CMK (cell line): ENCODE measurements at regions not wholly inside any gene's neighbourhood (a gene's known extent, or its start where the extent isn't known, plus 50 kb on each side); places are given as distances from the start of the nearest gene placed in this dataset.

ENCODE experiments used
- DNase-seq: peaks from one replicate; pipeline ENCODE4 v3.0.0-alpha.2; 2010; ENCODE audit warnings: low read depth

DNA sequence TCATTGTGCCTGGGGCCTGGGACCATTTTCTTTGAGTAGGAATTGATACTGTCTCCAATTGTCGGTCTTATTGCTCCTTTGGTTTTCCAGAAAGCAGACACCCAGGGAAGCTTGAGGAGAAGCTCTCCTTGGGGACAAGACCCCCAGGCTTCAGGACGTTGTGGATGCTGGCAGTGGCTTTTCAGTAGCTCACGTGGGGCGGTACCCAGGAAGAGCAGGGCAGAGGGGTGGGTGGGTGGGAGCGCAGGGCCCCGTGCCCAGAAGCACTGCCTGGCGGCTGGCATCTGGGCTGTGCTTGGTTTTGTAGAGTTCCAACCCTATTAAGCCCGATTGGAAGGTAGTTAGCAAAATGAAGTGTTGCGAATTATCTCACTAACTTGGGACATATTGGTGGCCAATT lies 374.2 kb upstream of the IRX1 start:
- no peak for DNase-seq

DNA sequence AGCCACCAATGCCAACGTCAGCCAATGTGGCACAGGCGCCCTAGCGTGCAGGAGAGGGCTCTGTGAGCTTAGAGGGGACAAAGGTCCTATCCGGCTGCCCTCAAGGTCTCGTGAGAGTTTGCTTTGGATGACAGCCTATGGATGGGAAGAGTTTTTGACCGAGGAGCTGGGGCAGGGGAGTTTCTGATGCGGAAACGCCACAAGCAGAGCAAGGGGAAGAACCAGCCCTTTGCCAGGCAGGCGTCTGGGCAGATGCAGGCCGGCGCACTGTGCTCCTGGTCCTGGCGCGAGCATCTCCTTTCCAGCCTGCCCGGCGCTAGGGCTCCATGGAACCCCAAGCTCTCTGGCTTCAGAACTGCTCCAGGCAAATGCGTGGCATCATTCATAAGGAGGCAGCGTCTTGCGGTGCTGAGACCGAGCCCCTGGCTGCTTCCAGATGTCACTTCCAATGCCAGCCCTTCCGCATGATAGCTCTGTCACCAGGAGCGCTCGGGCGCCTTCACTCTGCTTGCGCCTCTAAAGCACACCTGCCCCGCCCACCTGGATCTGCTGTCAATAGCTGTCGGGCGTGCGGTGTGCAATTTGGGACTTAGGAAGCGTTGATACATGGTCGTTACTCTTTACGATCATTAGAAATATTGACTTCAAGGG lies 374.9 kb upstream of the IRX1 start:
- DNase-seq, result no peak

DNA sequence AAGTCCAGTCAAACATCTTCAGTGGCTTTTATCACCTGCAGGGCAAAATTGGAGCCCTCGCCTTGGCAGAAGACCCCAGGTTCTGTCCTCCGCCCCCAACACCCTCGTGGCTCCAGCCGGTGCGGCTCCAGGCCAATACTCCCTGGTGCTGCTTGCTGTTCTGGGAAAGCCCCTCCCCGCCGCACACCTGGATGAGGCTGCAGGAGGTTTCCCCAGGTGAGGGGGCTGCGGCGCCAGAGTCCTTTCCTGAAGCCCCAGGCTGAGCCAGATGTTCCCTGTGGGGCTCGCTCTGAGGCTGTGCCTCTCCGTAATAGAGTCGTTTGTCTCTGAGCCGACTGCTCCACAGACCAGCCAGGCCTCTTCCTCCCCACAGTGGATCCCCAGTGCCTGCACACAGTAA lies 375.4 kb upstream of the IRX1 start:
- DNase-seq, result no peak

DNA sequence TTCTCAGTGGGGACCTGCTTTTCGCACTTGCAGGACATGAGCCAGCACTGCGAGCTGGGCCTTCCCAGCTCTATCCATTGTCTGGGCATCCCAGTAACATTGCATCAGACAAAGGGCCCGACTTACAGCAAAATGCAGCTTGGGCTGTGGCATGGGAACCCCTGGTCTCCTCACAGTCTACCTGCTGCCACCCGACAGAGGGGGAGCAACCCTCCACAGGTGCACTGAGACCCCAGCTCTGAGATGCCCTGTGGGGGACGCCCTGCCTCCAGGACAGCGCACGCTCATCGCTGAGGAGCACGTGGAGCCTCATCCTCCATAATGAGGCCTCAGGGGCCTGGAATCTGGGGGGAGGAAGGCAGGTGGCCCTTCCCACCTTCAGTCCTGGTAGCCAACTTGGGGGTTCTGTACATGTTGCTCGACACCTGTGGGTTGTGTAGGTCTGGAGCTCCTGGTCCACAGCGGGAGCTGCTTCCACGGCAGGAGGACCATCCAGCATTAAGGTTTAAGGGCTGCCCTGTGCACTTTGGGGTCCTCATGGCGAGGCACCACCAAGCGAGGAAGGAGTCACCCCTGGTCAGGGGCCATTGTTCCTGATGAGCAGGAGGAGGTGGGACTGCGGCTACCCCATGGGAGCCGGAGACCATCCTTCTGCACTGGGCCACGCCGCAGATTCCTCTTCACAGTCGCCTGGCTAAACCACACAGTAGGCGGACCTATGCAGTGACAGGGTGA lies 376.5 kb upstream of the IRX1 start:
- DNase-seq, result no peak

DNA sequence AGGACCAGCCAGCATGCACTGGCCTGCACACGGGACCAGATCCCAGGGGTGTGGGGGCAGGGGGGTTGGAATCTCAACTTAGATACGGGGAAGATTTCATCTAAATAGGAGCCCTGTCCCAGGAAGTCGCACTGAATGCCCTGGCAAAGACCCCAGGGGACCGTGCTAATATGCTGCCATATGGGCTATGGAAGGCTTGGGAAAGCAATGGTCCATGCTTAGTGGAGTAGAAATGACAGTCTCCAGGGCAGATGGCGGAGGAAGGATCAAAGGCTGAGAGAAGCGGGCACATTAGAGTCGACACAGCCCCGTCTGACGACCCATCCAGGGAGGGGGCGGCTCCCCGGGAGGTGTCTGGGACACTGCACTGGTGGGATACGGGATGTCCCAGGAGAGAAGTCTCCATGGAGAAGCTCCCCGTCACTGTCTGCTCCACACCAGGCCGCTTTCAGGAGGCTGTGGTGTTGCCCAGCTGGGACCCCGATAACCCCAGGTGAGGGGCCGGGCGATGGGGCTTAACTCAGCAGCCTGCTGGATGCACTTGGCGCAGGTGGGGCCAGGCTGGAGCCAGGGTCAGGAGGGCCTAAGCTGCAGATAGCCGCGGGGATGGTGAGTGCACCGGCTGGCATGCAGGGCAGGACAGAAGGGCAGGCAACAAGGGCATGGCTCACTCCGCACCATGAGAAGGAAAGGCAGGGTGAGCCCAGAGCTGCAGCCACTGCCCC lies 377.7 kb upstream of the IRX1 start:
- no peak for DNase-seq

DNA sequence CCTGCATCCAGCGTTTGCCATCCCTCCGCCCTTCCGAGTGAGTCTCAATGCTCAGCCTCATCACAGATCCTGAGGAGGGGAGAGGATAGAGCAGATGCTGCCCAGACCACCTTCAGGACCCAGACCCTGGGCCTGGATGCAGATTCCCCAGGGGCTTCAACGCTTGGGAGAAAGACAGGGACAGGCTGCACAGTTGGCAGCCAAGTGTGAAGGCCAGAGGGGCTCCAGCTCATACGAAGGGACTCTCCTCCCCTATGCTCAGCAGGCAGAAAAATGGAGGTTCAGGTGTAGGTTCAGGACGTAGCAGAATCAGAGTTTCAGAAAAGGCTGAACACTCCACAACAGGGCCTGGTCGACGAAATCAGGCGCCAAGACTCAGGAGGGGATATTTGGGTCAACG lies 378.5 kb upstream of the IRX1 start:
- no peak for DNase-seq

DNA sequence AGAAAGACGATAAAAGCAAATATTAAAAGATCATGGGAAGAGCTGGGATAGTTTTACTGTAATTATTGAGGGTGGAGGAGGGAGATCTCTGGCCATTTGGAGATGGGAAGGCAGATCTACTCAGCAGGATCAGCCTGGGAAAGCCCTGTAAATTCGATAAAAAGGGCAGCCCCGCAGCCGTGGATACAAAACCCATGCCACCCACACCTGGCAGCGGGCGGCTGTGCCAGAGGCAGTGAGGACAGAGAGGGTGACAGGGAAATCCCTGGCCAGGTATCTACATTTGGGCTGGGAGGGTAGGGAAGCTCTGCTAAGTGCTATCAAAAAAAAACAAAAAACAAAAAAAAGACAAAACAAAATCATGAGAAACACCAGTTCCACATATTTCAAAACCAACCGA lies 379.2 kb upstream of the IRX1 start:
- no peak for DNase-seq

DNA sequence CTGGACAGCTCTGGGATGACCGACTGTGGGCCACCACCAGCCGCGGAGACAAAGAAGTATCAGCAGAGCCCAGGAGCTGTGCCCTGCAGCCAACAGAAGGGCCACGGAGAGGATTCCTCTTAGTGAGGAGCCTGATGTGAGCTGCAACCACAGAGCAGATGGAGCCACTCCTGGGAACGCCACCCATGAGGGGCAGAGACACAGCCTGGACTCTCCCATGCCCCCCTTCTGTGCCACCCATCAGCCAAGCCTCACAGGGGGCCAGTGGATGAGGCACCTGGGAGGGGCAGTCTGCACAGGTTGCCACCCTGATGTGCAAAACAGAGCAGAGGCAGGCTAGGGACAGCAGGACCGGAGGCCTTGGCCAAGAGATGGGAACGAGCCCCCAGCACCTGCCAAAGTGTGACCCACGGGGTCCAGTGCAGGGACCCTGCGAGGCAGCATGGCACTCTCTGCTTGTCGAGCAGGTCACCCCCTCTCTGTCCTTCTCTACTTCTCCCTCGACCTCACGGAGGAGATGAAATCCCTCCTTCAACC lies 380.7 kb upstream of the IRX1 start:
- no peak for DNase-seq

DNA sequence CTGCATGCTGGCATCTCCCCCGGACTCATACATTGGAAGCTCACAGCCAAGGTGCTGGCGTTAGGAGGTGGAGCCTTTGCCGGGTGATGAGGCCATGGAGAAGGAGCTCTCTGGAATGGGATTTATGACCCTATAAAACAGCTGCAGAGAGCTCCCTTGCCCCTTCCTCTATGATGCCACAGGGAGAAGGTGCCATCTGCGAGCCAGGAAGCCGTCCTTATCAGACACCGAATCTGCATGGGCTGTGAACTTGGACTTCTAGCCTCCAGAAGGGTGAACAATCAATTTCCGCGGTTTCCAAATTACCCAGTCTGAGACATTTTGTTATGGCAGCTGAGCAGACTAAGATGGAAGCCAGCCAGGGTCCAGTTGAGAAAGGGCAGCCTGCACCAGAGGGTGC lies 381.2 kb upstream of the IRX1 start:
- DNase-seq, result no peak

DNA sequence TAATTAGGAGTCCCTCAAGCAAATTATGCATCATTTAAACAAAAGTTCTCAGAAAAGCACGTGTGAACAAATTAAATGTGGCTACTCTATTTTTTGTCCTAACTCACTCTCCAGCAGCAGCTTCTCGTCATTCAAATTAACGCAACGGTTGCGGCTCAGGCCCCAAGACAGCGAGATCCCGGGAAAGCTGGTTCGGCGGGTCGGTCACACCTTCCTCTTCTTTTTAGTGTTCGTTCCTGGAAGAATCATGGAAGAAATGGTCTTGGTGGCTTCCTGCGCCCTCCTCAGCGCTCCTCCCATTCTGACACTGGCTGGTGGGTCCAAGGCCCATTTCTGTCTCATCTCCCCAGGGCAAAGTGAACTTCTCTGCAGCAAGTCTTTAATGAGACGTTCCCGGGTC lies 382.8 kb upstream of the IRX1 start:
- DNase-seq, result no peak

DNA sequence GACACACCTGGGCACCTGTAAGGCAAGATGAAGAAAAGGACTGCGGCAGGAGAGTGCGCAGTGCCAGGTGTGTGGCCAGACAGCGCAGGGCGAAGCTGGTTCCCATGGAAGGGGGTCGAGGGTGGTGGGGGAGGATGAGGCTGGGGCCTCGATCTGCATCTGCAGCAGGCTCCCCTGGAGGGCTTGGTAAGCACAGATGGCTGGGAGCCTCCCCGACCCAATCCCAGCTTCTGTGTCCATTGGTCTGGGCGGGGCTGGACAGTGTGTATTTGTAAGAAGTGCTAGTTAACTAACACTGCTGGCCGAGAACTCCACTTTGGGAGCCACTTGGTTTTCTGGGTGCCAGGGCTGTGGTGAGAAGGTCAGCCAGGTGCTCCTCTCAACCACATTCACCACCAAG lies 385.1 kb upstream of the IRX1 start:
- no peak for DNase-seq

DNA sequence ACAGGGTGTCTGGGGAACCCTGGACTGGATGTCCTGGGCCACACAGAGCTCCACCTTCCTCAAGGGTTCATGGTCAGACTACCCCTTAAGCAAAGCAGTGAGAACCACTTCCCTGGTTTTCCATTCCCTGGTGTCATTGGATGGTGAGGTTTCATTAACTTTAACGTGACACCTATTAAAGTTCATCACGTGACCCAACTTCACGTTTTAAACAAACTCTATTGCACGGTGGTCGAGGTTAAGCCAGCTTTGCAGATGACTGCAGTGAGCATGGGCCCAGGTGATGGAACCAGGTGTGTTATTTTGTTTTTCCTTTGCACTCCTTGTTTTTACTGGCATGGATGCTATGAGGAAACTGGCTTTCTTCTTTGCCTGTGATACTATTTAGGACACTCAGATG lies 385.7 kb upstream of the IRX1 start:
- DNase-seq, result no peak

DNA sequence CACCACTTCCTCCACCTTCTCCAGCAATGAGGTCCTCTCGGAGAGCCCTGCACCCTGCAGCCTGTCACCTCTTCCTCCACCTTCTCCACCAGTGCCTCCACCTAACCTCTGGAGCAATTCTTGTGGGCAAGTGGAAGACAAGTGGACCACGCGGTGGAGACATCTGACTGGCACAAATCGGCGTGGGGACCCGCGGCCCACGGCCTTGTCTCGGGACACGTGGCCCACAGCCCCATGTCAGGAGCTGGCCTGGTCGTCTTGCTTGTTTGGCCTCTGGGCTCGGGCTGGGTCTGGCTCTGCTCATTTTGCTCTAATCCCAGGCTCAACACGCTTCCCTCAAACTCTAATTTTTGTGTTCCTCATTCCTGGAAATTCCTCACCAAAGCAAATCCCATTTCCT lies 393.1 kb upstream of the IRX1 start:
- DNase-seq, result no peak

DNA sequence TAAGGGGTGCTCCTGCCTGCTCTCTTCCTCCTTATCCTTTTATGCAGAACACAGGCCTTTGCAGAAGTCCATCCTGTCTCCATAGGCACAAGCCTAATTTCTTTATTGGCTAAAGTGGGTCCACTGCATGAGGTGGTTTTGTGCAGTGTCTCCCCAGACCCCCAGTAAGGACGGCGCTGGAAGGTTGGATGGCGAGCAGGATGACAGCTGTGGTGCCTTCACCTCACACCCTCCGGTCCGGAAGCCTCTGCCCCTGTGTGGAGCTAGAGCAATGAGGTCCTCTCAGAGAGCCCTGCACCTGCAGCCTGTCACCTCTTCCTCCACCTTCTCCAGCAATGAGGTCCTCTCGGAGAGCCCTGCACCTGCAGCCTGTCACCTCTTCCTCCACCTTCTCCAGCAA lies 393.7 kb upstream of the IRX1 start:
- DNase-seq, result no peak

DNA sequence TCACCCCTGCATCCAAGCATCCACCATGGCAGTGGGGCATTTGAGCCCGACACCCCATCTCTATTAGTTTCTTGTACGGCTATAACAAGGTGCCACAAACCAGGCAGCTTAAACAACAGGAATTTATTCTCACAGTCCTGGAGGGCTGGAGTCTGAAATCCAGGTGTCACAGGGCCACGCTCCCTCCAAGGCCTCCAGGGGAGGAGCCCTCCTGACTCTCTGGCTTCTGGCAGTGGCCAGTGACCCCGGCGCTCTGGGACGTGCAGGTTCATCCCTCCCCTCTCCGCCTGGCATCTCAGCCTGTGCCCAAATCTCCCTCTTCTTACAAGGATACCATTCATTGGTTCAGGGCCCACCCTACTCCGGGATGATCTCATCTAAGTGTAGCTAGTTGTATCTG lies 394.5 kb upstream of the IRX1 start:
- no peak for DNase-seq

DNA sequence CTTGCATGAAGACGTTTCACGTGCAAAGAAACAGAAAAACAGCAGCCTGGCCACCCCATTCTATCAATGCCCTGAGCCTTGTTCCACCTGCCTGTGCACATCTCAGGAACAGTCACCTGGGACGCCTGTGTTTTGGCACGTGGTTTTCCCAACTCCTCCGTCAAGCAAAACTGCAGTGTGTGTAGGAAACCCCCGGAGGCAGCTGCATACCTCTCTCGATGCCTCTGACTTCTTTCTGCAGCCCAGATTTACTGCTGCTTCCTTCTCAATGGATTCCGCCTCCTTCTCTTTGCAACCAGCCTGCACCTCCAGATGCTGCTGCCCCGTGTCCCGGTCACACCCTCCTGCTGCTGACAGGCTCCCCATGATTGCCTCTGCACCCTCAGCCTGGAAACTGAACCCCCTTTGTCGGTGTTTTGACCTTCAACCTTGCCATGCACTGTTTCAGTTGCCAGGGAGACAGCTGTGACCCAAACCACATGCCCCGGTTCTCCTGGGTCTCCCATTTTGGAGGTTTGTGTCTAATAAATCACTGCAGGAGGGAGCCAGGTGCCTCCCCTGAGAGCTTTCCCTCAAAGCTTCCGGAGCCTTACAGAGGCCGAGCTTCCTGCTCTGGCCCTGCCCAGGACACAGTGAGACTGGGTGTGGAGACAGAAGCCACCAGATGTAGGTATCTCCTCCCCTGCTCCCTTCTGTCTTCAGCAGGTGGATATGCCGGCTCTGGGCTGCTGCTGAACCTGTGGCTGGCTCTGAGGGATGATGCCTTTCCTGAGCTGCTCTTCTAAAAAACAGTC lies 395.5 kb upstream of the IRX1 start:
- DNase-seq, result no peak

DNA sequence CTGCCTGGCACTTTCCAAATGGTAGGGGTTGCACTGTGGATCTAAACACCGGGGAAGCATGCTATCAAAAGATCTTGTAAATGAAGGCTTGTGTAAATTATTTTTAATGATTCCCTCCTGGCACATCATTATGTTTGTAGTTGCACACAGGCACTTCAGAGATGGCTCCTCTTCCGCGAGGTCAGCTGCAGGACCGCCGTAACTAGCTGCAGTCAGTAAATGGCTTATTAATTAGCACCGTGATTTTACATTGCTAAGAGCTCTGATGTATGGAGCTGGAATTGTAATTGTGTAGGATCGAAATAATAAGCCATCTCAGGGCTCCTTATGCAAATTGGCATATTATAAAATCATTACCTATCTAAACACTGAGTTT lies 397.6 kb upstream of the IRX1 start:
- DNase-seq, result no peak

DNA sequence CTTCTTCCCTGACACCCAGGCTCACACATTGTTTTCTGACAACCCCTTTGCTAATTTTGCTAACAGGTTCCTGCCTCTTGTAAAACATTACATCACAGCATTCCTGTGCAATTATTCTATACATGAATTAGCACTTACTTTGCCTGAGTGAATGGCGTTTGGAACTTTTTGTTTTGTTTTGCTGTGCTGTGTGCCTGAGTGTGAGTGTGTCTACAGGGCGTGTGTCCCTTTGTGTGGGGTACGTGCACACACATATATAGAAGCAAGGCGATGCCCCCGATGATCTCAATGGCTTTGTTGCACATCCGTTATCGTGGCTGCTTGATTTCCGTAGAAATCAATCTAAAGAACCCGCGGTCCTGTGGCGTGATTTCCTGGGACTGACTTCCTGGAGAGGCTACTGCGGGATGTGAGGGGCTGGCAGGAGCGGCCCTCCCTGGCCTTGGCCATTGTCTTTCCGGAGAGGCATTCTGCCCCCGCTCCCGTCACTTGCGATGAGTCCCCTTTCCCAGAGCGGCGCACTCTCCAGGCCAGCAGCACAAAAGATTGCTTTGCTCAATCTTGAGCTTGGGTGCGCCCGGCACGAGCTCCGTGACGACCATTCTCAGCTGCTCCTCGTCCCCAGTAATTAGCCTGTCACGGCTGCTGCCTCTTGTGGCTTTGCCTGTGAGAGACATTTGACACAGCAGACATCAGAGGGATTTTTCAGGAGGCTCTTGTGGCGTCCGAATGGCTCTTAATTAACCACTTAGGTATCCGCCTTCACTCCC lies 398.1 kb upstream of the IRX1 start:
- no peak for DNase-seq

DNA sequence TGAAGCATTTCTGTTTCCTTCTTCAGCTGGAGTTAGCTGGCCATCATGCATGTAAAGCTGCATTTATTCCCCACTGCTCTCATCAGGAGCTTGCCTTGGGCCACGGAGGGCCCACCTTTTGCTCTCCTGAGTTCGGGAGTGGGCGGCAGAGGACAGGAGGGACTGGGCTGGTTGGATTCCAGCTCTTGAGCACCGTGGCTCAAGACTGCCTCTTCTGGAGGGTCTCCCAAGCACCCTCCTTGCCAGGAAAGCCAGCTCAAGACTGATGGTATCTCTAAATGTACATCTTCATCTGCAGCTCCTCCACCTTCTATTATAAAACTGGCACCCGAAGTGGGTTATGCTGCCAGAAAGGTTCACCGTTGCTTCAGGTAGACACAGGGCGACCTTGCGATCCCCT lies 399.6 kb upstream of the IRX1 start:
- DNase-seq, result no peak

DNA sequence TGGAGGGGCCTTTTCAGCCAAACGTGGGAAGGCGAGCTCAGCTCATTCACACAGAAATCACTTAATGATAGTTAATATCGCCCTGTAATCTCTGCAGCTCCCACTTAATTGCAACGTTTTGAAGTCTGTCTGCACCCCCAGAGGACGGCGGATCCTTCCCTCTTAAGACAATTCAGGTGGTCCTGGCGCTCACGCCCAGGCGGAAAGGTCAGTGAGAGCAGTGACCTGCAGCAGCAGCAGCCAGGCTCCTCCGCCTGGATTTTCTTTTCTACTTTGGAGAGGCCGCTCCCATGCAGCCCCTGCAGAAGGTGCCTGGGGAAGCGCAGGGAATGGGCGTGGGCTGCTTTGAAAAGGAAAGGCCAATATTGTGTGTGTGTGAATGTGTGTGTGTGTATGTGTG lies 400.9 kb upstream of the IRX1 start:
- DNase-seq, result no peak

DNA sequence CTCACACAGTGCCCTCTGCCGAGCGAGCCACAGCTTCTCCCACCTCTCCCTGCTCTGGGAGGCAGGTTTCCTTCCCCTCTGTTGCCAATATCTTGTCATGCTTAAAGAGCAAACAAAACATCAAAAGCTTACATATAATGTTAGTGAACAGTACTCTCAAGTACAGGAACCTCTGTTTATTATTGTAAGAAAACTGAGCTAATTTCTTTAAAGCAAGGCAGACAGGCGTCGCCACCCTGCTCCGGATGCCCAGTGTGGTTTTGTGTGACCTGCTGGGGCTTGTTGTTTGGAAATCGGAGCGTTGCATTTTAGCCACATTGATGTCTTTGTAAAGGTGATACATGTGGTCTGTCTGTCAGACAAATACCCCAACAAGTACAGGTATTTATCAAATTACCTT lies 401.4 kb upstream of the IRX1 start:
- no peak for DNase-seq

DNA sequence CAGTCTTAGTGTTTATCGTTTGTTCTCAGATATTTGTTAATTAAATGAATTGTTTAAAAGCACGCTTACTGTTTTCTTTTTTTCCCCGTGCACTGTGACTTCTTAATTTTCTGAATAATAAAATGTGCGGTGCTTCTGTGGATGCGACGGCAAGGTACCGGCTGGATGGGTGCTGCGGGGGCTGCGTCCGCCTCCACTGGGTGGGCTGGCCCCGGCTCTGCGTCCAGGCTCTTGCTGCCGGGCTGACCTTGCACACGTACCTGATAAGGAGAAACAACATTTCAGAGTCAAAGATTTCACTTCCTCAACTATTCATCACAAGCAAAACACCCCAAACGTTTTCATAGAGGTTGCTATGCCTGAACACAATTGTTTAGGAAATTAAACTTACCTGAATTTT lies 404.0 kb upstream of the IRX1 start:
- DNase-seq, result no peak
